HCT116 (cell line): ENCODE measurements at regions not wholly inside any gene's neighbourhood (a gene's known extent, or its start where the extent isn't known, plus 50 kb on each side); places are given as distances from the start of the nearest gene placed in this dataset.

ENCODE experiments used
- ATAC-seq: fragments of 200-7000 bp; cut with Tn5 transposase; 2 replicates; pipeline ENCODE4 v1.9.1; 2020; ENCODE audit warnings: mild to moderate bottlenecking, moderate library complexity
- BruUV-seq: library from RNA; stranded (reverse); fragments of 400-500 nt; replicated peaks from 2 replicates; lab custom pipeline; 2021; lab: Mats Ljungman, UMichigan
- CTCF ChIA-PET: fragments of 300-600 bp; sonication (Branson Sonifier 250); formaldehyde crosslinking; loops from one replicate; lab custom pipeline; 2021; ENCODE audit warnings: antibody characterized with exemption; lab: Charles Lee
- POLR2A ChIA-PET: fragments of 300-600, 350-600 bp; sonication (Branson Sonifier 250); formaldehyde crosslinking; loops from one replicate; lab custom pipeline; 2021; ENCODE audit warnings: antibody characterized with exemption; lab: Charles Lee
- RAD21 ChIA-PET, 2 experiments: fragments of 300-600 bp; sonication (Branson Sonifier 250); formaldehyde crosslinking; loops; one replicate each; lab custom pipeline; 2023; ENCODE audit warnings: low total read pairs in 2 of 2; ENCODE audit not compliant: uncharacterized antibody in 2 of 2, unreplicated experiment in 2 of 2, low non-redundant PET in 1 of 2; lab: Charles Lee
- DNase-seq: peaks from one replicate; pipeline ENCODE4 v3.0.0-alpha.2; 2010; ENCODE audit warnings: low read depth, low spot score
- H2AFZ ChIP-seq: fragments of 200-600 bp; shearing (Covaris generic), sonication (generic); 2 replicates; pipeline ENCODE4 v1.6.1; 2017; ENCODE audit warnings: low read depth, mixed run types, mixed read lengths, antibody characterized with exemption, low read length; ENCODE audit not compliant: poor library complexity, severe bottlenecking
- H3K27ac ChIP-seq: 2 replicates; pipeline ENCODE4 v1.5.1; 2012; ENCODE audit warnings: low read depth, low read length
- H3K27me3 ChIP-seq: fragments of 200-600 bp; sonication (generic); 2 replicates; pipeline ENCODE4 v1.6.1; 2016; ENCODE audit warnings: mixed run types, low read length, mixed read lengths; ENCODE audit not compliant: insufficient read depth
- H3K36me3 ChIP-seq, 2 experiments: fragments of 200-500 bp in 1 of 2; fragments of 200-600 bp in 1 of 2; sonication (Bioruptor generic) in 1 of 2; sonication (generic) in 1 of 2; 2 replicates each; pipeline versions ENCODE4 v1.5.1 to v1.6.1; 2014 to 2016; ENCODE audit warnings: low read length in 2 of 2, inconsistent platforms in 1 of 2, mixed read lengths in 1 of 2, mixed run types in 1 of 2; ENCODE audit not compliant: insufficient read depth in 2 of 2, control insufficient read depth in 1 of 2
- H3K4me1 ChIP-seq, 2 experiments: fragments of 200-600 bp in 1 of 2; sonication (generic) in 1 of 2; 2 replicates each; pipeline versions ENCODE4 v1.5.1 to v1.6.1; 2012 to 2017; ENCODE audit warnings: low read length in 2 of 2, inconsistent platforms in 1 of 2, mild to moderate bottlenecking in 1 of 2, mixed read lengths in 1 of 2, mixed run types in 1 of 2, moderate library complexity in 1 of 2; ENCODE audit not compliant: insufficient read depth in 2 of 2, control insufficient read depth in 1 of 2
- H3K4me2 ChIP-seq: fragments of 200-600 bp; sonication (generic); 2 replicates; pipeline ENCODE4 v1.6.1; 2017; ENCODE audit warnings: mixed run types, low read length, mixed read lengths
- H3K4me3 ChIP-seq, 2 experiments: fragments of 200-600 bp in 1 of 2; sonication (generic) in 1 of 2; replicated peaks in 1 of 2; 2 replicates each; pipeline ENCODE4 v1.5.1; 2011 to 2016; ENCODE audit warnings: low read length in 2 of 2, control low read depth in 1 of 2, low read depth in 1 of 2, mild to moderate bottlenecking in 1 of 2, mixed read lengths in 1 of 2, mixed run types in 1 of 2
- H3K79me2 ChIP-seq: fragments of 200-600 bp; sonication (generic); 2 replicates; pipeline ENCODE4 v1.6.1; 2017; ENCODE audit warnings: mild to moderate bottlenecking, mixed run types, low read length, moderate library complexity, mixed read lengths; ENCODE audit not compliant: insufficient read depth
- H3K9ac ChIP-seq: fragments of 200-600 bp; sonication (generic); 2 replicates; pipeline ENCODE4 v1.6.1; 2016; ENCODE audit warnings: low read length, mixed read lengths
- H3K9me2 ChIP-seq: fragments of 200-600 bp; sonication (generic), shearing (Covaris generic); 2 replicates; pipeline ENCODE4 v1.6.1; 2017; ENCODE audit warnings: mixed run types, mild to moderate bottlenecking, moderate library complexity; ENCODE audit not compliant: insufficient read depth
- H3K9me3 ChIP-seq, 2 experiments: fragments of 200-500 bp in 1 of 2; fragments of 200-600 bp in 1 of 2; sonication (Bioruptor generic) in 1 of 2; sonication (generic) in 1 of 2; 2 replicates each; pipeline ENCODE4 v1.6.1; 2014 to 2017; ENCODE audit warnings: low read length in 2 of 2, mixed read lengths in 2 of 2, inconsistent platforms in 1 of 2, low read depth in 1 of 2, mild to moderate bottlenecking in 1 of 2, mixed run types in 1 of 2, moderate library complexity in 1 of 2; ENCODE audit not compliant: control insufficient read depth in 1 of 2, insufficient read depth in 1 of 2
- H4K20me1 ChIP-seq: fragments of 200-600 bp; sonication (generic), shearing (Covaris generic); 2 replicates; pipeline ENCODE4 v1.6.1; 2017; ENCODE audit warnings: mixed run types, mild to moderate bottlenecking, moderate library complexity; ENCODE audit not compliant: insufficient read depth
- CBX3 ChIP-seq: IDR thresholded peaks from 2 replicates; pipeline ENCODE4 v1.6.1; 2012; ENCODE audit warnings: low read depth
- CEBPB ChIP-seq: IDR thresholded peaks from 2 replicates; pipeline ENCODE4 v1.6.1; 2012; ENCODE audit warnings: low read depth
- EGR1 ChIP-seq: IDR thresholded peaks from 2 replicates; pipeline ENCODE4 v1.6.1; 2012; ENCODE audit warnings: low read depth
- EZH2 ChIP-seq: fragments of 200-600 bp; sonication (generic); IDR thresholded peaks from 2 replicates; pipeline ENCODE4 v1.6.1; 2017; ENCODE audit warnings: antibody characterized with exemption, mixed run types
- EZH2phosphoT487 ChIP-seq: fragments of 200-600 bp; IDR thresholded peaks from 2 replicates; pipeline ENCODE4 v1.6.1; 2018; ENCODE audit warnings: antibody characterized with exemption, borderline replicate concordance
- FOSL1 ChIP-seq: IDR thresholded peaks from 2 replicates; pipeline ENCODE4 v1.6.1; 2012; ENCODE audit warnings: low read depth
- JUND ChIP-seq: IDR thresholded peaks from 2 replicates; pipeline ENCODE4 v1.6.1; 2012
- POLR2A ChIP-seq: IDR thresholded peaks from 2 replicates; pipeline ENCODE4 v1.7.0; 2011; ENCODE audit warnings: borderline replicate concordance; ENCODE audit not compliant: insufficient read depth, insufficient read length; ENCODE audit errors: extremely low read depth
- POLR2AphosphoS5 ChIP-seq: IDR thresholded peaks from 2 replicates; pipeline ENCODE4 v1.6.1; 2011; ENCODE audit warnings: mild to moderate bottlenecking, low read depth, low read length, moderate library complexity
- SIN3A ChIP-seq: IDR thresholded peaks from 2 replicates; pipeline ENCODE4 v1.6.1; 2012; ENCODE audit warnings: low read depth
- SP1 ChIP-seq: IDR thresholded peaks from 2 replicates; pipeline ENCODE4 v1.6.1; 2012; ENCODE audit warnings: low read depth
- SRF ChIP-seq: IDR thresholded peaks from 2 replicates; pipeline ENCODE4 v1.6.1; 2012; ENCODE audit warnings: low read depth
- TCF7L2 ChIP-seq: IDR thresholded peaks from 2 replicates; pipeline ENCODE4 v1.7.0; 2011; ENCODE audit warnings: borderline replicate concordance, inconsistent platforms; ENCODE audit not compliant: insufficient read depth, insufficient read length; ENCODE audit errors: extremely low read depth
- intact Hi-C: fragments of 100-400 bp; cut with micrococcal nuclease; formaldehyde crosslinking; loops from 2 replicates; pipeline ENCODE4 v1.10.0; 2022
- TF ChIP-seq, protein P1 (sequence below): IDR thresholded peaks from 2 replicates; pipeline ENCODE4 v1.6.1; 2011; ENCODE audit warnings: mild to moderate bottlenecking, low read length, moderate library complexity; ENCODE audit not compliant: insufficient replicate concordance; ENCODE audit errors: extremely low read depth
- TF ChIP-seq, protein P2 (sequence below), 3 experiments: fragments of 200-600 bp in 1 of 3; sonication (generic) in 1 of 3; IDR thresholded peaks in 2 of 3; conservative IDR thresholded peaks in 1 of 3; 2 replicates each; pipeline ENCODE4 v1.5.1; 2012 to 2017; ENCODE audit warnings: low read depth in 2 of 3, low read length in 2 of 3, antibody characterized with exemption in 1 of 3, borderline replicate concordance in 1 of 3, control low read depth in 1 of 3, mild to moderate bottlenecking in 1 of 3, mixed read lengths in 1 of 3, mixed run types in 1 of 3, moderate library complexity in 1 of 3; ENCODE audit not compliant: insufficient read depth in 1 of 3
- TF ChIP-seq, protein P3 (sequence below): IDR thresholded peaks from 2 replicates; pipeline ENCODE4 v1.6.1; 2012; ENCODE audit warnings: low read depth
- TF ChIP-seq, protein P4 (sequence below): IDR thresholded peaks from 2 replicates; pipeline ENCODE4 v1.6.1; 2012
- TF ChIP-seq, protein P5 (sequence below): IDR thresholded peaks from 2 replicates; pipeline ENCODE4 v1.6.1; 2012

DNA sequence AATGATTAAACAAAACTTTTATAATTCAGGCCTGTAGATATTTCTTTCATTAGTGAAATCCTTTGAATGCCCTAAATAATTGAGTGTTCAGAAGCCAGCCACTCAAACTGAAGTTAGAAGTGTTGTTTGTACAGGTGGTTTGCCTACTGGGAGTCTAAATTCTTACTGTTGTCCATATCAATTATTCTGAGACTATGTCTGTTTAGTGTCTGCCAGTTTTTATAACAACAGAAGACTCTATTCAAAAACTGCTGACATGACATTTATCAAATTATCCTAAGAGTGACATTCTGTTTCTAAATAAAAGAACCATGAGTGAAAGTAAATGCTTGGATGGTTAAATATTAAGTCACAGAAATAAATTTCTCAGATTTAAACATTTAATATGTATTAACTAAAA is 375.1 kb downstream of the FAT4 start:
- DNase-seq, result no peak
- no peaks in the 10 kb centered on the region for H3K27me3 ChIP-seq
- no peak for ATAC-seq
- H3K79me2 ChIP-seq, result no peaks in the 10 kb centered on the region
- H3K36me3 ChIP-seq, result no peaks in the 10 kb centered on the region
- no peaks in the 10 kb centered on the region for H3K9me2 ChIP-seq
- no peaks in the 10 kb centered on the region for H3K4me1 ChIP-seq
- H3K9ac ChIP-seq, result no peak overlapping the region
- RAD21 ChIA-PET, result no interaction called here
- H3K27ac ChIP-seq, result no peak overlapping the region
- H3K4me3 ChIP-seq, result no peak overlapping the region
- TF ChIP-seq POLR2A (no peak), FOSL1 (no peak), SP1 (no peak), SRF (no peak), EGR1 (no peak), POLR2AphosphoS5 (no peak), CEBPB (no peak), TCF7L2 (no peak), EZH2 (no peak), EZH2phosphoT487 (no peak), CBX3 (no peak), SIN3A (no peak), JUND (no peak)
- TF ChIP-seq, protein P1, sequence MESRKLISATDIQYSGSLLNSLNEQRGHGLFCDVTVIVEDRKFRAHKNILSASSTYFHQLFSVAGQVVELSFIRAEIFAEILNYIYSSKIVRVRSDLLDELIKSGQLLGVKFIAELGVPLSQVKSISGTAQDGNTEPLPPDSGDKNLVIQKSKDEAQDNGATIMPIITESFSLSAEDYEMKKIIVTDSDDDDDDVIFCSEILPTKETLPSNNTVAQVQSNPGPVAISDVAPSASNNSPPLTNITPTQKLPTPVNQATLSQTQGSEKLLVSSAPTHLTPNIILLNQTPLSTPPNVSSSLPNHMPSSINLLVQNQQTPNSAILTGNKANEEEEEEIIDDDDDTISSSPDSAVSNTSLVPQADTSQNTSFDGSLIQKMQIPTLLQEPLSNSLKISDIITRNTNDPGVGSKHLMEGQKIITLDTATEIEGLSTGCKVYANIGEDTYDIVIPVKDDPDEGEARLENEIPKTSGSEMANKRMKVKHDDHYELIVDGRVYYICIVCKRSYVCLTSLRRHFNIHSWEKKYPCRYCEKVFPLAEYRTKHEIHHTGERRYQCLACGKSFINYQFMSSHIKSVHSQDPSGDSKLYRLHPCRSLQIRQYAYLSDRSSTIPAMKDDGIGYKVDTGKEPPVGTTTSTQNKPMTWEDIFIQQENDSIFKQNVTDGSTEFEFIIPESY, result no peak
- TF ChIP-seq, protein P2, sequence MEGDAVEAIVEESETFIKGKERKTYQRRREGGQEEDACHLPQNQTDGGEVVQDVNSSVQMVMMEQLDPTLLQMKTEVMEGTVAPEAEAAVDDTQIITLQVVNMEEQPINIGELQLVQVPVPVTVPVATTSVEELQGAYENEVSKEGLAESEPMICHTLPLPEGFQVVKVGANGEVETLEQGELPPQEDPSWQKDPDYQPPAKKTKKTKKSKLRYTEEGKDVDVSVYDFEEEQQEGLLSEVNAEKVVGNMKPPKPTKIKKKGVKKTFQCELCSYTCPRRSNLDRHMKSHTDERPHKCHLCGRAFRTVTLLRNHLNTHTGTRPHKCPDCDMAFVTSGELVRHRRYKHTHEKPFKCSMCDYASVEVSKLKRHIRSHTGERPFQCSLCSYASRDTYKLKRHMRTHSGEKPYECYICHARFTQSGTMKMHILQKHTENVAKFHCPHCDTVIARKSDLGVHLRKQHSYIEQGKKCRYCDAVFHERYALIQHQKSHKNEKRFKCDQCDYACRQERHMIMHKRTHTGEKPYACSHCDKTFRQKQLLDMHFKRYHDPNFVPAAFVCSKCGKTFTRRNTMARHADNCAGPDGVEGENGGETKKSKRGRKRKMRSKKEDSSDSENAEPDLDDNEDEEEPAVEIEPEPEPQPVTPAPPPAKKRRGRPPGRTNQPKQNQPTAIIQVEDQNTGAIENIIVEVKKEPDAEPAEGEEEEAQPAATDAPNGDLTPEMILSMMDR (IDR thresholded peaks at IDR 0.05 in 2 of 3, conservative IDR thresholded peaks at IDR 0.05 in 1 of 3; ENCODE audit: borderline replicate concordance in 1 of 3, insufficient read depth in 1 of 3, low read depth in 2 of 3, low read length in 2 of 3), result no peak
- TF ChIP-seq, protein P3, sequence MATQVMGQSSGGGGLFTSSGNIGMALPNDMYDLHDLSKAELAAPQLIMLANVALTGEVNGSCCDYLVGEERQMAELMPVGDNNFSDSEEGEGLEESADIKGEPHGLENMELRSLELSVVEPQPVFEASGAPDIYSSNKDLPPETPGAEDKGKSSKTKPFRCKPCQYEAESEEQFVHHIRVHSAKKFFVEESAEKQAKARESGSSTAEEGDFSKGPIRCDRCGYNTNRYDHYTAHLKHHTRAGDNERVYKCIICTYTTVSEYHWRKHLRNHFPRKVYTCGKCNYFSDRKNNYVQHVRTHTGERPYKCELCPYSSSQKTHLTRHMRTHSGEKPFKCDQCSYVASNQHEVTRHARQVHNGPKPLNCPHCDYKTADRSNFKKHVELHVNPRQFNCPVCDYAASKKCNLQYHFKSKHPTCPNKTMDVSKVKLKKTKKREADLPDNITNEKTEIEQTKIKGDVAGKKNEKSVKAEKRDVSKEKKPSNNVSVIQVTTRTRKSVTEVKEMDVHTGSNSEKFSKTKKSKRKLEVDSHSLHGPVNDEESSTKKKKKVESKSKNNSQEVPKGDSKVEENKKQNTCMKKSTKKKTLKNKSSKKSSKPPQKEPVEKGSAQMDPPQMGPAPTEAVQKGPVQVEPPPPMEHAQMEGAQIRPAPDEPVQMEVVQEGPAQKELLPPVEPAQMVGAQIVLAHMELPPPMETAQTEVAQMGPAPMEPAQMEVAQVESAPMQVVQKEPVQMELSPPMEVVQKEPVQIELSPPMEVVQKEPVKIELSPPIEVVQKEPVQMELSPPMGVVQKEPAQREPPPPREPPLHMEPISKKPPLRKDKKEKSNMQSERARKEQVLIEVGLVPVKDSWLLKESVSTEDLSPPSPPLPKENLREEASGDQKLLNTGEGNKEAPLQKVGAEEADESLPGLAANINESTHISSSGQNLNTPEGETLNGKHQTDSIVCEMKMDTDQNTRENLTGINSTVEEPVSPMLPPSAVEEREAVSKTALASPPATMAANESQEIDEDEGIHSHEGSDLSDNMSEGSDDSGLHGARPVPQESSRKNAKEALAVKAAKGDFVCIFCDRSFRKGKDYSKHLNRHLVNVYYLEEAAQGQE, result no peak
- TF ChIP-seq, protein P4, sequence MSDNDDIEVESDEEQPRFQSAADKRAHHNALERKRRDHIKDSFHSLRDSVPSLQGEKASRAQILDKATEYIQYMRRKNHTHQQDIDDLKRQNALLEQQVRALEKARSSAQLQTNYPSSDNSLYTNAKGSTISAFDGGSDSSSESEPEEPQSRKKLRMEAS, result no peak
- TF ChIP-seq, protein P5, sequence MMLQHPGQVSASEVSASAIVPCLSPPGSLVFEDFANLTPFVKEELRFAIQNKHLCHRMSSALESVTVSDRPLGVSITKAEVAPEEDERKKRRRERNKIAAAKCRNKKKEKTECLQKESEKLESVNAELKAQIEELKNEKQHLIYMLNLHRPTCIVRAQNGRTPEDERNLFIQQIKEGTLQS, result no peak
- no peaks in the 10 kb centered on the region for H3K9me3 ChIP-seq
- no peak overlapping the region for H3K4me2 ChIP-seq
- H4K20me1 ChIP-seq, result no peaks in the 10 kb centered on the region
- intact Hi-C loops, result no loop called here
- POLR2A ChIA-PET, result no interaction called here
- CTCF ChIA-PET, result no interaction called here
- BruUV-seq, result no TSS peak
- peak overlapping the region; percentile 29 for H2AFZ ChIP-seq
